ENCODE measurements at regions not wholly inside any gene's neighbourhood (a gene's known extent, or its start where the extent isn't known, plus 50 kb on each side); places are given as distances from the start of the nearest gene placed in this dataset.

GRCh38 chr5:174527916-174528540, 196.4 kb upstream of the MSX2 start:
- Histone ChIP-seq H3K27ac (no peak overlapping the region), H3K4me3 (no peak overlapping the region), H3K9me3 (no peaks in the 10 kb centered on the region), H3K4me1 (peaks cover 17% of the 10 kb centered on the region), H3K27me3 (no peaks in the 10 kb centered on the region), H3K36me3 (no peaks in the 10 kb centered on the region)
- TF ChIP-seq CTCF (IDR thresholded peaks at IDR 0.05) (no peak), POLR2A (IDR thresholded peaks at IDR 0.05) (no peak)
- DNase-seq (ENCODE audit: extremely low spot score in 2 of 2) = no peak
- intact Hi-C loops (cut with DNase I) = no loop called here

GRCh38 chr5:174528821-174529544, 195.4 kb upstream of the MSX2 start:
- no peaks in the 10 kb centered on the region for H3K36me3 ChIP-seq
- peaks cover 17% of the 10 kb centered on the region for H3K4me1 ChIP-seq
- H3K27me3 ChIP-seq = no peaks in the 10 kb centered on the region
- no peak for TF ChIP-seq CTCF (IDR thresholded peaks at IDR 0.05)
- TF ChIP-seq POLR2AphosphoS5 (IDR thresholded peaks at IDR 0.05; ENCODE audit: insufficient read depth in 1 of 2, low read depth in 1 of 2) = no peak
- TF ChIP-seq POLR2A (IDR thresholded peaks at IDR 0.05) = no peak
- DNase-seq (ENCODE audit: extremely low spot score in 2 of 2) = no peak
- no peak overlapping the region for H3K4me3 ChIP-seq
- no peak overlapping the region for H3K27ac ChIP-seq
- intact Hi-C loops (cut with DNase I) = no loop called here
- H3K9me3 ChIP-seq = no peaks in the 10 kb centered on the region

- H3K9me3 ChIP-seq = no peaks in the 10 kb centered on the region
- no peak for TF ChIP-seq POLR2A (IDR thresholded peaks at IDR 0.05)
- TF ChIP-seq POLR2AphosphoS5 (IDR thresholded peaks at IDR 0.05; ENCODE audit: insufficient read depth in 1 of 2, low read depth in 1 of 2) = no peak
- no peak for TF ChIP-seq CTCF (IDR thresholded peaks at IDR 0.05)
- no peaks in the 10 kb centered on the region for H3K27me3 ChIP-seq
- peaks cover 17% of the 10 kb centered on the region for H3K4me1 ChIP-seq
- no peak for DNase-seq (ENCODE audit: extremely low spot score in 2 of 2)
- no peak overlapping the region for H3K4me3 ChIP-seq
- intact Hi-C loops (cut with DNase I) = no loop called here
- H3K27ac ChIP-seq = no peak overlapping the region
- H3K36me3 ChIP-seq = no peaks in the 10 kb centered on the region
Measured at GRCh38 chr5:174529925-174530681, 194.3 kb upstream of the MSX2 start.

GRCh38 chr5:174531782-174532191, 192.6 kb upstream of the MSX2 start:
- no peaks in the 10 kb centered on the region for H3K36me3 ChIP-seq
- TF ChIP-seq CTCF (IDR thresholded peaks at IDR 0.05) = no peak
- TF ChIP-seq POLR2A (IDR thresholded peaks at IDR 0.05) = no peak
- no peak for TF ChIP-seq POLR2AphosphoS5 (IDR thresholded peaks at IDR 0.05; ENCODE audit: insufficient read depth in 1 of 2, low read depth in 1 of 2)
- intact Hi-C loops (cut with DNase I) = no loop called here
- no peak overlapping the region for H3K4me3 ChIP-seq
- H3K9me3 ChIP-seq = no peaks in the 10 kb centered on the region
- no peak for DNase-seq (ENCODE audit: extremely low spot score in 2 of 2)
- H3K4me1 ChIP-seq = peaks cover 17% of the 10 kb centered on the region
- H3K27me3 ChIP-seq = no peaks in the 10 kb centered on the region
- no peak overlapping the region for H3K27ac ChIP-seq
